ENCODE measurements at regions not wholly inside any gene's neighbourhood (a gene's known extent, or its start where the extent isn't known, plus 50 kb on each side); places are given as distances from the start of the nearest gene placed in this dataset.

DNA sequence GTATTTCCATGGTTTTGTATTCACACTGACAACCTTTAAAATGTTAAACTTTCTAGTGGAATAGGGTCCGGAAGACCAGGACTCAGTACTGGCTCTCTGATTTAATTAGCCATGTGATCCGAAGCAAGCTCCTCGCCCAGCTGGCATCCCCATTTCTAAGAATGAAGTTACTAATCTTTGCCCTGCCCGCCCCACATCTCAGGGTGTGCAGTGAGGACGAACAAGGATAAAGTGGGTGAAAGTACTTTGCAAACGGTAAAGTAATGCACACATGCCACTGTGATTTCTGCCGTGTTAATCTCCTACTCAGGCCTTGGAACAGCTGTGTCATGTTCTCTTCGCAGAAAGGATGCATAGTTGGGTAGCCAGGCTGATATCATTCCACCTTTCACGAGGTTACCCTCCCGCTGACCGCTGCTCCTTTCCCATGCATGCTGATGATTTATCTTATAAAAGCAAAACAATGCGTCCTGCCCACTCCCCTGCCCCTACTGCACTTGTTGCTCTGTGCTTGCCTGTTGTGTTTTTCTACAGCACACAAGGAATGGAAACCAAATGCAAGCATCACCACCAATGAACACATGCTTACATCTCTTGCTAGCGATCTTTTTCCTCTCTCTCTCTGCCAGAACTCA, 539.0 kb downstream of the EFNB2 start:
- TF ChIP-seq EZH2phosphoT487 (IDR thresholded peaks at IDR 0.05; ENCODE audit: borderline replicate concordance, low read length) = no peak
- TF ChIP-seq, protein P1, sequence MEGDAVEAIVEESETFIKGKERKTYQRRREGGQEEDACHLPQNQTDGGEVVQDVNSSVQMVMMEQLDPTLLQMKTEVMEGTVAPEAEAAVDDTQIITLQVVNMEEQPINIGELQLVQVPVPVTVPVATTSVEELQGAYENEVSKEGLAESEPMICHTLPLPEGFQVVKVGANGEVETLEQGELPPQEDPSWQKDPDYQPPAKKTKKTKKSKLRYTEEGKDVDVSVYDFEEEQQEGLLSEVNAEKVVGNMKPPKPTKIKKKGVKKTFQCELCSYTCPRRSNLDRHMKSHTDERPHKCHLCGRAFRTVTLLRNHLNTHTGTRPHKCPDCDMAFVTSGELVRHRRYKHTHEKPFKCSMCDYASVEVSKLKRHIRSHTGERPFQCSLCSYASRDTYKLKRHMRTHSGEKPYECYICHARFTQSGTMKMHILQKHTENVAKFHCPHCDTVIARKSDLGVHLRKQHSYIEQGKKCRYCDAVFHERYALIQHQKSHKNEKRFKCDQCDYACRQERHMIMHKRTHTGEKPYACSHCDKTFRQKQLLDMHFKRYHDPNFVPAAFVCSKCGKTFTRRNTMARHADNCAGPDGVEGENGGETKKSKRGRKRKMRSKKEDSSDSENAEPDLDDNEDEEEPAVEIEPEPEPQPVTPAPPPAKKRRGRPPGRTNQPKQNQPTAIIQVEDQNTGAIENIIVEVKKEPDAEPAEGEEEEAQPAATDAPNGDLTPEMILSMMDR (IDR thresholded peaks at IDR 0.05; ENCODE audit: low read depth, low read length, poor library complexity, severe bottlenecking) = no peak
